ENCODE measurements at regions not wholly inside any gene's neighbourhood (a gene's known extent, or its start where the extent isn't known, plus 50 kb on each side); places are given as distances from the start of the nearest gene placed in this dataset.

DNA sequence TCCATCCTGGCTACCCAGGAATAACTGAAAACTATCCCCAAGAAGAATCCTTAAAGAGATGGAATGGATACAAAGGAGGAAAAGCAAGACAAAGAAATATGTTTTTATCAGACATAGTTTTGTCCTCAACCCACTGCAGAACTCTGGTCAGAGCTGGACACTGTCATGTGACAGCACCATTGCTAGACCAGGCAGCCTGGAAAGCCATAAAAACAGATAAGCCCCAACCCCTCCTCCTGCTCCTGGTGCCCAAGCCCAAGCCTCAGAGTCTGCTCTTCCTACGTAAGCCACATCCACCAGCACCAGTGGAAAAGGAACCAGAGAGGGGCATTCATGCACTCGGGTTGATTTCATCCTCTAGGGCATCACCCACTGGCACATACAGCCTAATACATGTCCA lies 116.9 kb downstream of the TRIM29 start:
- TF ChIP-seq NR2C2 (IDR thresholded peaks at IDR 0.05; ENCODE audit: borderline replicate concordance, control insufficient read depth, insufficient read length, low read depth): no peak
- no peak for TF ChIP-seq POLR2AphosphoS5 (IDR thresholded peaks at IDR 0.05; ENCODE audit: low read length)
- TF ChIP-seq USF1 (IDR thresholded peaks at IDR 0.05; ENCODE audit: borderline replicate concordance, extremely low read length, insufficient read depth, low read depth, low read length): no peak
- TF ChIP-seq NR2C1 (IDR thresholded peaks at IDR 0.05): no peak
- TF ChIP-seq, protein P1, sequence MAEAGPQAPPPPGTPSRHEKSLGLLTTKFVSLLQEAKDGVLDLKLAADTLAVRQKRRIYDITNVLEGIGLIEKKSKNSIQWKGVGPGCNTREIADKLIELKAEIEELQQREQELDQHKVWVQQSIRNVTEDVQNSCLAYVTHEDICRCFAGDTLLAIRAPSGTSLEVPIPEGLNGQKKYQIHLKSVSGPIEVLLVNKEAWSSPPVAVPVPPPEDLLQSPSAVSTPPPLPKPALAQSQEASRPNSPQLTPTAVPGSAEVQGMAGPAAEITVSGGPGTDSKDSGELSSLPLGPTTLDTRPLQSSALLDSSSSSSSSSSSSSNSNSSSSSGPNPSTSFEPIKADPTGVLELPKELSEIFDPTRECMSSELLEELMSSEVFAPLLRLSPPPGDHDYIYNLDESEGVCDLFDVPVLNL (IDR thresholded peaks at IDR 0.05; ENCODE audit: low read depth, low read length): no peak
- TF ChIP-seq, protein P2, sequence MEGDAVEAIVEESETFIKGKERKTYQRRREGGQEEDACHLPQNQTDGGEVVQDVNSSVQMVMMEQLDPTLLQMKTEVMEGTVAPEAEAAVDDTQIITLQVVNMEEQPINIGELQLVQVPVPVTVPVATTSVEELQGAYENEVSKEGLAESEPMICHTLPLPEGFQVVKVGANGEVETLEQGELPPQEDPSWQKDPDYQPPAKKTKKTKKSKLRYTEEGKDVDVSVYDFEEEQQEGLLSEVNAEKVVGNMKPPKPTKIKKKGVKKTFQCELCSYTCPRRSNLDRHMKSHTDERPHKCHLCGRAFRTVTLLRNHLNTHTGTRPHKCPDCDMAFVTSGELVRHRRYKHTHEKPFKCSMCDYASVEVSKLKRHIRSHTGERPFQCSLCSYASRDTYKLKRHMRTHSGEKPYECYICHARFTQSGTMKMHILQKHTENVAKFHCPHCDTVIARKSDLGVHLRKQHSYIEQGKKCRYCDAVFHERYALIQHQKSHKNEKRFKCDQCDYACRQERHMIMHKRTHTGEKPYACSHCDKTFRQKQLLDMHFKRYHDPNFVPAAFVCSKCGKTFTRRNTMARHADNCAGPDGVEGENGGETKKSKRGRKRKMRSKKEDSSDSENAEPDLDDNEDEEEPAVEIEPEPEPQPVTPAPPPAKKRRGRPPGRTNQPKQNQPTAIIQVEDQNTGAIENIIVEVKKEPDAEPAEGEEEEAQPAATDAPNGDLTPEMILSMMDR (IDR thresholded peaks at IDR 0.05 in 2 of 3, conservative IDR thresholded peaks at IDR 0.05 in 1 of 3; ENCODE audit: control insufficient read depth in 2 of 3, extremely low read depth in 1 of 3, insufficient read depth in 1 of 3, low read depth in 3 of 3, low read length in 3 of 3): no peak
